Osteoblast (primary cell): ENCODE measurements at regions not wholly inside any gene's neighbourhood (a gene's known extent, or its start where the extent isn't known, plus 50 kb on each side); places are given as distances from the start of the nearest gene placed in this dataset.

Source experiments
- DNase-seq: peaks from one replicate; pipeline ENCODE4 v3.0.0; 2011; ENCODE audit warnings: low spot score, mixed read lengths; ENCODE audit not compliant: insufficient read length; ENCODE audit errors: missing footprints
- H2AFZ ChIP-seq: 2 replicates; pipeline ENCODE4 v1.6.0; 2011; ENCODE audit warnings: mild to moderate bottlenecking, low read length
- H3K27ac ChIP-seq: 2 replicates; pipeline ENCODE4 v1.5.1; 2011; ENCODE audit warnings: mild to moderate bottlenecking, low read depth, low read length, moderate library complexity
- H3K27me3 ChIP-seq: 2 replicates; pipeline ENCODE4 v1.6.0; 2012; ENCODE audit warnings: mild to moderate bottlenecking, control low read depth, inconsistent platforms, low read length, moderate library complexity; ENCODE audit not compliant: insufficient read depth
- H3K36me3 ChIP-seq: 2 replicates; pipeline ENCODE4 v1.5.1; 2011; ENCODE audit warnings: mild to moderate bottlenecking, low read length, control low read depth, moderate library complexity; ENCODE audit not compliant: insufficient read depth
- H3K4me1 ChIP-seq: 2 replicates; pipeline ENCODE4 v1.5.1; 2011; ENCODE audit warnings: mild to moderate bottlenecking, low read length, control low read depth, moderate library complexity; ENCODE audit not compliant: insufficient read depth
- H3K4me2 ChIP-seq: 2 replicates; pipeline ENCODE4 v1.6.0; 2011; ENCODE audit warnings: mild to moderate bottlenecking, low read length; ENCODE audit not compliant: insufficient read depth
- H3K4me3 ChIP-seq: fragments of 200-600 bp; sonication (generic); 3 replicates; pipeline ENCODE4 v1.5.1; 2012; ENCODE audit warnings: mild to moderate bottlenecking, low read length, inconsistent platforms; ENCODE audit not compliant: insufficient read depth
- H3K79me2 ChIP-seq: 2 replicates; pipeline ENCODE4 v1.6.0; 2012; ENCODE audit warnings: mild to moderate bottlenecking, low read length, control low read depth, inconsistent platforms; ENCODE audit not compliant: insufficient read depth
- H3K9me3 ChIP-seq: 2 replicates; pipeline ENCODE4 v1.5.1; 2011; ENCODE audit warnings: low read depth, low read length, control low read depth
- H4K20me1 ChIP-seq: 2 replicates; pipeline ENCODE4 v1.6.0; 2012; ENCODE audit warnings: mild to moderate bottlenecking, low read length, control low read depth; ENCODE audit not compliant: insufficient read depth
- TF ChIP-seq, protein P1 (sequence below): IDR thresholded peaks from 2 replicates; pipeline ENCODE4 v1.5.1; 2011; ENCODE audit warnings: mild to moderate bottlenecking, low read depth, low read length, moderate library complexity; ENCODE audit errors: extremely low read depth

DNA sequence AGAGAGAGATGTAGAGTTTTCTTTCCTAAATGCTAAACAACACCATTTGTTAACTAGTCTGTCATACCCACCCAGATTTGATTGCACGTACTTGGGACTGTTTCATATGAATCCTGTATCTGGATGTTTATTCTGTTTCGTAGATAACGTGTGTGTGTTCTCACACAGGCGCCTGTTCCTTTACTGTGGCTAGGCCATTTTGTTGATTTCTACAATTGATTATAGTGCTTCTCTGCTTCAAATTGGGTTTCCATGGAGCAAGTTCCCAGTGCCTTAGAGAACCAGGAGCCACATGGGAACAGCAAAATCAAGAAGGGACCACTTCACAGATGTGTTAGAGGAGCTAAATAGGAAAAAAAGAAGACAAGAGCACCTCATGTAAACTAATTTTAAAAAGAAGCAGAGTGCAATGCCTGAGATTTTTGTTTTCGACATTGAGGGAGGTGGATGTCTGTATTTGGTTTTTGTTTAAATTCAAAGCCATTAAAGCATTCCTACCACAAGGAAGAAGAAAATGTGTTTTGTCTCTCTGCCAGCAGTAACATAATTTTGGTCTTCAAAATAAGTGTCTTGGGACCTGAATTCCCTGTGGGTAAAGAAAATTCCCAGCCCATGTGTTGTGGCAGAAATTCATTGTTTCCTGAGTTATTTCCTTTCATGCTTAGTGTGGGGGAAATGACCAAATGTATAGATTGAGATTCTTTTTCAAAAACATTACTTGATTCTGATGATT, 424.0 kb upstream of the C2CD4B start:
- no peaks in the 10 kb centered on the region for H3K36me3 ChIP-seq
- peaks cover 2% of the 10 kb centered on the region for H4K20me1 ChIP-seq
- no peak overlapping the region for H2AFZ ChIP-seq
- H3K27ac ChIP-seq = no peak overlapping the region
- no peaks in the 10 kb centered on the region for H3K9me3 ChIP-seq
- DNase-seq = no peak
- no peaks in the 10 kb centered on the region for H3K79me2 ChIP-seq
- no peak overlapping the region for H3K4me3 ChIP-seq
- H3K27me3 ChIP-seq = no peaks in the 10 kb centered on the region
- peak overlapping the region; percentile 53 for H3K4me2 ChIP-seq
- H3K4me1 ChIP-seq = peaks cover 27% of the 10 kb centered on the region
- TF ChIP-seq, protein P1, sequence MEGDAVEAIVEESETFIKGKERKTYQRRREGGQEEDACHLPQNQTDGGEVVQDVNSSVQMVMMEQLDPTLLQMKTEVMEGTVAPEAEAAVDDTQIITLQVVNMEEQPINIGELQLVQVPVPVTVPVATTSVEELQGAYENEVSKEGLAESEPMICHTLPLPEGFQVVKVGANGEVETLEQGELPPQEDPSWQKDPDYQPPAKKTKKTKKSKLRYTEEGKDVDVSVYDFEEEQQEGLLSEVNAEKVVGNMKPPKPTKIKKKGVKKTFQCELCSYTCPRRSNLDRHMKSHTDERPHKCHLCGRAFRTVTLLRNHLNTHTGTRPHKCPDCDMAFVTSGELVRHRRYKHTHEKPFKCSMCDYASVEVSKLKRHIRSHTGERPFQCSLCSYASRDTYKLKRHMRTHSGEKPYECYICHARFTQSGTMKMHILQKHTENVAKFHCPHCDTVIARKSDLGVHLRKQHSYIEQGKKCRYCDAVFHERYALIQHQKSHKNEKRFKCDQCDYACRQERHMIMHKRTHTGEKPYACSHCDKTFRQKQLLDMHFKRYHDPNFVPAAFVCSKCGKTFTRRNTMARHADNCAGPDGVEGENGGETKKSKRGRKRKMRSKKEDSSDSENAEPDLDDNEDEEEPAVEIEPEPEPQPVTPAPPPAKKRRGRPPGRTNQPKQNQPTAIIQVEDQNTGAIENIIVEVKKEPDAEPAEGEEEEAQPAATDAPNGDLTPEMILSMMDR = peak; percentile 35

DNA sequence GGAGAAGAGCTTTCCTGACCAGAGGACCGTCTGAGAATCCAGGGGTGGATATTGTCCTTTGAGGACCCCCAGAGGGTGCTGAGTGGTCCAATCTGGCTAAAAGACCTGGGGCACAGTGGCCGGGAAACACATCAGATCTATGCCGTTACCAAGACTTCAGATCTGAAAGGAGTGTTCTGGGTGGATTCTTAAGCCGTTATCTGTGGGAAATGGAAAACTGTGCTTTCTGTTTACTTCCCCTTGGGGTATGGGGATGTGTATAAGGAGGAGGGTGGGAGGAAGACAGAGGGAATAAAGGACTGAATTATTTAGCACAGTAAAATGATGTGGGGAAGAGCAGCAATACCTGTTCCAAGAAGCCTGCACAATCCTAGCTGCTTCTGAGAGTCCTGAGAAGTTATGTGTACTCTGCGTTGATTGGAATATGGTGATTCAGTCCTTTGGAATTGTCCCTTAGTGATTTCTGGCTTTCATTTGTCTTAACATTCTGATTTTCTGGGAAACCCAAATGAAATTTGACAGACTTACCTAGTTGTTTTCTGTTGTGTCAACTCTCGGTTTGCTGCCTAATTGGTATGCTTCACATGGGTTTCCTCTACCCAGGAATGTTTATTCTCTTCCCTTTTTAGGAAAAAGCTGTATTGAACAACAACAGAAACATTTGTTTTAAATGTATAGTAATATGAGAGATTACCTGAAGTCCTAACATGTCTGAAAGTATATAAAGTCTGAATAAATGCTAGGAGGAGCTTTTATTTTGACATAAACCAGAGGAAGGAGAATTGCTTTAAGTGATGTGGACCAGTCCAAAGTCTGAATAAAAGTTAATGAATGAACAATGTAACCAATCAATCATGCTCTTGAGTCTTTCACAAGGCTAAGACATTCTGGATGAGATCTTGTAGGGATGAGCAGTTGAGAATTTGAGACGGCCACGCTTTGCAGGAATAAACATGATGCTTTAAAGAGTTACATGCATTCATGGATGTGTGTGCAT, 427.1 kb upstream of the C2CD4B start:
- Histone ChIP-seq H3K9me3 (no peaks in the 10 kb centered on the region), H3K4me2 (peak overlapping the region; percentile 43), H2AFZ (no peak overlapping the region), H3K79me2 (no peaks in the 10 kb centered on the region), H3K4me1 (peaks cover 27% of the 10 kb centered on the region), H4K20me1 (no peaks in the 10 kb centered on the region), H3K27ac (no peak overlapping the region), H3K36me3 (no peaks in the 10 kb centered on the region), H3K27me3 (no peaks in the 10 kb centered on the region), H3K4me3 (no peak overlapping the region)
- TF ChIP-seq, protein P1 = no peak
- no peak for DNase-seq

DNA sequence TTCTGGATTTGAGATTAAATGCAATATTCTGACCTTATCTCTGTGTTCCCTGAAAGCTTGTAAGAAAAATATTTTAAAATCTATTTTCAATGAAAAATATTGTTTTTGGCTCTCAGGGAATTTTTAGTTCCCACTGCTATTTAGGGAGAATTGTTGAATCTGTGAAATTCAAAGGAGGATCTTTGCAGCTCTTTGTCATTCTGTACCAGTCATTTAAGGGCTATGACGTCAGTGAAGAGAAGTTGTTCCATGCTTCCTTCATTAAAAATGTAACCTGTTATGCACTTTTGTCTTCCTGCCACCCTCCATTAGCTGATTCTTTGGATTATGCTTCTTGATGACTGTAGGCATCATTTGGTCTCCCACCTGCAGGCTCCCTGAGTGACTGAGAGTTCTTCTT, 427.8 kb upstream of the C2CD4B start:
- no peak overlapping the region for H2AFZ ChIP-seq
- no peaks in the 10 kb centered on the region for H3K27me3 ChIP-seq
- peaks cover 27% of the 10 kb centered on the region for H3K4me1 ChIP-seq
- no peak for DNase-seq
- TF ChIP-seq, protein P1 = no peak
- H4K20me1 ChIP-seq = no peaks in the 10 kb centered on the region
- H3K4me2 ChIP-seq = no peak overlapping the region
- no peaks in the 10 kb centered on the region for H3K9me3 ChIP-seq
- no peak overlapping the region for H3K4me3 ChIP-seq
- no peaks in the 10 kb centered on the region for H3K36me3 ChIP-seq
- H3K27ac ChIP-seq = no peak overlapping the region
- H3K79me2 ChIP-seq = no peaks in the 10 kb centered on the region
